Germinal center (tissue), 1 donor: ENCODE measurements at regions not wholly inside any gene's neighbourhood (a gene's known extent, or its start where the extent isn't known, plus 50 kb on each side); places are given as distances from the start of the nearest gene placed in this dataset.
"Not testable (repeated sequence)": the region's sequence is repeated elsewhere in the genome, so short reads cannot be mapped to it uniquely, and the experiment has no call there.

ENCODE experiments used
- DNase-seq: peaks from one replicate; pipeline ENCODE4 v3.0.0; 2012; ENCODE audit warnings: mixed read lengths, low spot score

DNA sequence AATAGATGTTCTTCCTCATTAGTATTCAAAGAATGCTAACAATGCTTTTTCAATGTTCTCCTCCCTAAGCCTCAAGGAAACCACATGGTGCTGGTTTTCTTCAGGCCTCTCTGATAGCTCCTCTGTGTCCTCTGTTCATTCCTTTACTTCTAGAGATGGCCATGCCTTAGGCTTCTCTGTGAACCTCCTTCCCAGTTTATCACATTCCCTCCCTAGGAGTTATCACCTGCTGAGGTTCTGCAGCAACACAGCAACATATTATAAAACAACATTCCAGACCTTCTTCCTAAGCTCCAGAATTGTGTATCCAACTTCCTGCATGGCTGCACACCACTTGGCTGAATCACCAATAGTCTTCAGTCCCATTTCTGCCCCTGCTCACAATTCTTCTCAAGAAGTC lies 325.5 kb downstream of the IRS1 start:
- DNase-seq = no peak

- no peak for DNase-seq
These were observed 327.6 kb downstream of the IRS1 start for GRCh38 chr2:226471987-226472470.

- no peak for DNase-seq
These were observed 332.0 kb downstream of the IRS1 start for GRCh38 chr2:226467633-226468032.

DNA sequence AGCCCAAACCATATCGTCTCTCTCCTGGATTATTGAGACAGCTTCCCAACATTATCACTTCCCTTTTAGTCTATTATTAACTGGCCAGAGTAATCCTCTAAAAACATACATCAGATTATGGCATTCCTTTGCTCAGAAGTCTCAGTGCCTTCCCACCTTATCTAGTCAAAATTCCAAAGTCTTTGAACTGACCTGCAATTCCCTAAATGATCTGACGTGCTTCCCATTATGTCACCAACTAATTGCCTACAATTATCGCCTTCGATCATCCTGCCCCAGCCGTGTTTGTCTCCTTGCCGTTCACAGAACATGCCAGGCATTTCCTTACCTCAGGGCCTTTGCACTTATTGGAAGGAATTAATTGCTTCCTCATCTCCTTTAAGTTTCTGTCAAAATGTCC lies 332.4 kb downstream of the IRS1 start:
- no peak for DNase-seq

- DNase-seq = no peak
These were observed 333.0 kb downstream of the IRS1 start for GRCh38 chr2:226466589-226466988.

DNA sequence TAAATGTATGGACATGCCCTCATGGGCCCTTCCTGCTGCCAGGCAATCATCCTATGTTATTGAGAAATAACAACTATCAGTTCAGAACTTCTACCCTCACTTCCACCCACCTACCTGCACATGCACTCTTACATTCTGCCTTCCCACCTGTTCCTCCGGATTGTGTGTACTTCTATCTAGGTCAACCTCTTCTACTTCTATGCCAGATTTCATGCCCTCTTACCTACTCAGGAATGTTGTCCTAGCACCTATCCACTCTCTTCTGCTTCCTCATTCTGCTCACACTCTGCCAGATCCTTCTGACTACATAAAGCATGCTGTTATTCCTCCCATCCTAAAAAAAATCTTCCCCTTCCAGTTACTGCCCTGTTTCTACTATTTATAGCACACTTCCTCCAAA lies 333.5 kb downstream of the IRS1 start:
- DNase-seq = no peak

DNA sequence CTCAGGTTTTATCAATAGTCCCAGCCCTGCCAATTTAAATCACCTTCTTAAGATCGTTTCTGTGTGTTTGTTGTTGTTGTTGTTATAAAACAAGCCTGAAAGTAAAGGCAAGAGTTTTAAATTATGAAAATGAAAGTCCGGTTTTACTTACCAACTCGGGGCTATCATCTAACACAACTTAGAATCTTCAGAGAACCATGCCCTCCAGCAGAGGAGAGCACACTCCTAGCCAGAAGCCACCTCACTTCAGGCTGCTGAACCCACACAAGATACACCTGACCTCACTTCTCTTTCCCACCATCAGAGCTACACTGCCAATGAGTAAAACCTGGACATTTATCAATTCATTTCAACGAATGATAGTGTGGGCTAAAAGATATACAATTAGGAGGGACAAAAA lies 335.2 kb downstream of the IRS1 start:
- DNase-seq = no peak

GRCh38 chr2:226463154-226463553 lies 336.5 kb downstream of the IRS1 start:
- DNase-seq = no peak

- DNase-seq = no peak
These were observed 337.6 kb downstream of the IRS1 start for GRCh38 chr2:226461981-226462380.

GRCh38 chr2:226456144-226456543 lies 343.5 kb downstream of the IRS1 start:
- DNase-seq = not testable (repeated sequence)

GRCh38 chr2:226452768-226453167 lies 346.9 kb downstream of the IRS1 start:
- no peak for DNase-seq

DNA sequence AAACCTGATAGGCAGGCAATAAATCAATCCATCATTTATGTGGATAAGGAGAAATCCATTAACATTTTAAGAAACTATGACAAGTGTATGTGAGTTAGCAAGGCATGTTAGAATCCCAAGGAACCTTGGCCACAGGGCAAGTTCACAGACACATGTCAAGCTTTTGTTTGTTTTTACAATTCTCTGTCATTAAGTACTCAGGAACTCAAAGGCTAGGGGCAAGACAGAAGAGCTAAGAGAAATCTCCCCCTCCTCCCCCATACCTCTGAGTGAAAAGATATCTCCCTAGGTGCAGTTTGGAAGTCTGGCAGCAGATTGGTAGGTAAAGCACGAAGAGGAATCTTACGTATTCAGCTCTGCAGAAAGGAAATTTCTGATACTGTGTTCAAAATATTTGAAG lies 348.1 kb downstream of the IRS1 start:
- DNase-seq = no peak

- no peak for DNase-seq
These were observed 349.5 kb downstream of the IRS1 start for GRCh38 chr2:226450141-226450540.

DNA sequence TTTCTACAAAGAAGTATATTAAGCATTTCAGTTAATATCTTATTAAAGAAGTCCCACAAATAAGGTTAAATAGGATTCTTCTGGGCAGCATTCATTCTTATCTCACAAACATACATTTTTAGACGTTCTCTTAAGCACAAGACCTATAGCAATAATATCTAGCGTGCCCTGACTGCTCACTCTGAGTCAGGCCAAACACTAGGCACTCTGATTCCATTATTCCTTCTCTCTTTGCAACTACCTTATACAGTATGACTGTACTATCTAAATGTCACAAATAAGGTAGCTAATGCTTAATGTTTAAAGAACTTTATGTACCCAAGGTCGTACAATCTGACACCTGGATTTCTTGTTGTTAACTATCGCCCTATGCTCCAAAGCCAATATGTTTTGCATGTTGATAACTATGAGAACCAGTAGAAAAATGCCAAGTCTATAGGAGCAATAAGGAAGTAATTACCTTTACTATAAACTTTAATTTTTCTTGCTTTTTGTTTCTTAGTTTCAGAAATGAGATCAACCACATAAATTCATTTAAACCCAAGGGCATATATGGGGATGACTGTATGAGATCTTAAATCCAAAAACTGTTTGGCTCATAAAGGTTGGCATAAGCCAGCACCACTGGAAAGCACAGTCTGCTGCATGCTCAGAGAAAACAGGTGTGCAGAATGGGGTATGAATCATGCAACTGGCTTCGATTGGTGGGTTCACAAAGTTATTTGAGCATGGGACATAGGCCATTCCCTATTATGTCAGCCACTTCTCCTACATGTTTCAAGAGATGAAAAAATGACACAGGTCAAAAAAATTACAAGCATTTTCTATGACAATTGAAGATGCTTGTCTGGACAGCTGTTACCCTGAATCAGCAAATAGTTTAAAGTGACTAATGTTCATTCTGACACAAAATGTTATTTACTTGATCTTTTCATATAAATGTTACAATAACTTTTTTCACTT lies 352.0 kb downstream of the IRS1 start:
- DNase-seq = no peak

GRCh38 chr2:226446406-226447001 lies 353.1 kb downstream of the IRS1 start:
- no peak for DNase-seq

GRCh38 chr2:226445216-226445861 lies 354.3 kb downstream of the IRS1 start:
- no peak for DNase-seq

DNA sequence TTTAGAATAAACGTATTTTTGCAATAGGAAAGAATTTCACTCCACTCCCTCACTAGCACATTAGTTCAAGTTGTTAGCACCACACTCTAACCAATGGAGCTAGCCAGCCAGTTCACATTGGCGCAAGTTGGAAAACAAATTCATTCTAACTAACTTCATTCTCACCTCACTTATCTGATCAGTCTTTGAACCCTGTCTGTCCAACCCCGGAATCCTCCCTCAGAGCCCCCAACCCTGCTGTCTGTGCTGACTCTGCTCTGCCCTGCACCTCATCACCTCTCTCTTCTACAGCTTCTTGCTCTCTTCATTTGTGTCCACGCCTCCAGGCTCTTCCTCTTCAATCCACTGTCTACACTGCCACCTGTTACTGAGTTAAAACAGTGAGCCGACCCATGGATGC lies 356.5 kb downstream of the IRS1 start:
- DNase-seq = no peak

- DNase-seq = no peak
These were observed 359.3 kb downstream of the IRS1 start for GRCh38 chr2:226440127-226440918.

GRCh38 chr2:226439337-226439736 lies 360.3 kb downstream of the IRS1 start:
- no peak for DNase-seq

DNA sequence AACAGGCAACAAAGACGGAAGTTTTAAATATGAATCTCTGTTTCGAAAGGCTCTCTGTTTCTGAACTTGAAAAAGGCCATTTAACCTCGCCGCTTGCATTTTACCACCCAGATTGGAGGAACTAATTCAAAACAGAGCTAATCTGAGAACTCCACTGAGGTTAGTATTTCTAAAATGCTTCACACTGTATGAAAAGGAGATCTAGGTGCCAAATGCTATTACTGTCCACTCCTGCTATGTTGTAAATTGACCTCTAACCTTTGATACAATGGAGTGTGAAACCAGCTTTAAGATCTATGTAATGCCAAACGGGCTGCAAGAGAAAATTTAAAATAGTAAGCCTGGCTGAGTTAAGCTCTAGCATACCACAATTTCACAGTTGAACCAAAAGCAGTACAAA lies 364.5 kb downstream of the IRS1 start:
- DNase-seq = no peak

GRCh38 chr2:226434702-226435101 lies 364.9 kb downstream of the IRS1 start:
- DNase-seq = no peak
